IMR-90 (cell line): ENCODE measurements at regions not wholly inside any gene's neighbourhood (a gene's known extent, or its start where the extent isn't known, plus 50 kb on each side); places are given as distances from the start of the nearest gene placed in this dataset.

Source experiments
- ATAC-seq: fragments of 200-7000 bp; cut with Tn5 transposase; 2 replicates; pipeline ENCODE4 v1.9.1; 2020; ENCODE audit warnings: low read depth, mild to moderate bottlenecking, moderate library complexity
- BruUV-seq: library from RNA; stranded (reverse); fragments of 400-500 nt; replicated peaks from 2 replicates; lab custom pipeline; 2021; lab: Mats Ljungman, UMichigan
- CTCF ChIA-PET: fragments of 300-600 bp; formaldehyde crosslinking; extraction: SDS; loops from one replicate; lab custom pipeline; 2021; ENCODE audit warnings: antibody characterized with exemption; lab: Yijun Ruan, JAX
- POLR2A ChIA-PET: fragments of 300-600 bp; sonication (Branson Sonifier 250); formaldehyde crosslinking; loops from one replicate; lab custom pipeline; 2022; ENCODE audit warnings: antibody characterized with exemption; ENCODE audit not compliant: unreplicated experiment; lab: Charles Lee
- DNase-seq: peaks from one replicate; pipeline ENCODE4 v3.0.0; 2013
- H2AFZ ChIP-seq: replicated peaks from 2 replicates; pipeline ENCODE3; 2013; ENCODE audit warnings: low read length, mild to moderate bottlenecking; ENCODE audit not compliant: poor library complexity
- H2AK5ac ChIP-seq: 2 replicates; pipeline ENCODE4 v1.6.1; 2013; ENCODE audit warnings: low read depth, low read length, inconsistent platforms
- H2AK9ac ChIP-seq: replicated peaks from 2 replicates; pipeline ENCODE3; 2013; ENCODE audit warnings: mild to moderate bottlenecking, low read depth, low read length, moderate library complexity; ENCODE audit not compliant: poor library complexity
- H2BK120ac ChIP-seq: 2 replicates; pipeline ENCODE4 v1.6.1; 2013; ENCODE audit warnings: low read depth, low read length, inconsistent platforms
- H2BK15ac ChIP-seq: 3 replicates; pipeline ENCODE4 v1.6.1; 2013; ENCODE audit warnings: low read depth, low read length, inconsistent platforms
- H2BK20ac ChIP-seq: 2 replicates; pipeline ENCODE4 v1.6.1; 2013; ENCODE audit warnings: low read depth, mild to moderate bottlenecking, inconsistent platforms, low read length, moderate library complexity
- H2BK5ac ChIP-seq: 2 replicates; pipeline ENCODE4 v1.6.1; 2013; ENCODE audit warnings: mild to moderate bottlenecking, low read depth, low read length, inconsistent platforms; ENCODE audit not compliant: poor library complexity, severe bottlenecking
- H3K14ac ChIP-seq: replicated peaks from 2 replicates; pipeline ENCODE4 v1.6.1; 2013; ENCODE audit warnings: low read depth, low read length, inconsistent platforms
- H3K18ac ChIP-seq: 2 replicates; pipeline ENCODE4 v1.6.1; 2013; ENCODE audit warnings: low read depth, low read length, control low read depth
- H3K23ac ChIP-seq: 2 replicates; pipeline ENCODE4 v1.6.1; 2013; ENCODE audit warnings: low read depth, low read length, inconsistent platforms
- H3K27ac ChIP-seq: 2 replicates; pipeline ENCODE4 v1.5.1; 2013; ENCODE audit warnings: mild to moderate bottlenecking, control low read depth, low read length; ENCODE audit not compliant: insufficient read depth
- H3K27me3 ChIP-seq: 2 replicates; pipeline ENCODE4 v1.6.1; 2013; ENCODE audit warnings: low read length; ENCODE audit not compliant: control insufficient read depth, insufficient read depth
- H3K36me3 ChIP-seq: 2 replicates; pipeline ENCODE4 v1.6.1; 2013; ENCODE audit warnings: low read length, mixed read lengths; ENCODE audit not compliant: control insufficient read depth, insufficient read depth
- H3K4ac ChIP-seq: 2 replicates; pipeline ENCODE4 v1.6.1; 2013; ENCODE audit warnings: low read depth, low read length, inconsistent platforms
- H3K4me1 ChIP-seq: 2 replicates; pipeline ENCODE4 v1.6.1; 2013; ENCODE audit warnings: low read length, mixed read lengths; ENCODE audit not compliant: control insufficient read depth, insufficient read depth
- H3K4me2 ChIP-seq: 2 replicates; pipeline ENCODE4 v1.6.1; 2013; ENCODE audit warnings: low read depth, mild to moderate bottlenecking, control low read depth, low read length, moderate library complexity
- H3K4me3 ChIP-seq: 2 replicates; pipeline ENCODE4 v1.5.1; 2013; ENCODE audit warnings: low read depth, mild to moderate bottlenecking, control low read depth, low read length, moderate library complexity; ENCODE audit not compliant: insufficient read depth
- H3K56ac ChIP-seq: 2 replicates; pipeline ENCODE4 v1.6.1; 2013; ENCODE audit warnings: low read length, inconsistent platforms; ENCODE audit not compliant: insufficient read depth; ENCODE audit errors: extremely low read depth
- H3K79me1 ChIP-seq, 2 experiments: 2 replicates each; pipeline ENCODE4 v1.6.1; 2013; ENCODE audit warnings: low read length in 2 of 2, inconsistent platforms in 1 of 2, low read depth in 1 of 2
- H3K9ac ChIP-seq: 2 replicates; pipeline ENCODE4 v1.6.1; 2013; ENCODE audit warnings: low read depth, low read length, control low read depth
- H3K9me1 ChIP-seq: 2 replicates; pipeline ENCODE4 v1.6.1; 2013; ENCODE audit warnings: low read length, inconsistent platforms; ENCODE audit not compliant: insufficient read depth
- H3K9me3 ChIP-seq: 2 replicates; pipeline ENCODE4 v1.6.1; 2013; ENCODE audit warnings: low read length; ENCODE audit not compliant: control insufficient read depth, insufficient read depth
- H4K20me1 ChIP-seq: 2 replicates; pipeline ENCODE4 v1.6.1; 2013; ENCODE audit warnings: low read length, inconsistent platforms; ENCODE audit not compliant: insufficient read depth
- H4K5ac ChIP-seq: 2 replicates; pipeline ENCODE4 v1.6.1; 2013; ENCODE audit warnings: mild to moderate bottlenecking, low read depth, low read length, control low read depth
- H4K8ac ChIP-seq, 2 experiments: 2 replicates each; pipeline ENCODE4 v1.6.1; 2013; ENCODE audit warnings: low read depth in 2 of 2, low read length in 2 of 2, control low read depth in 1 of 2, inconsistent platforms in 1 of 2
- H4K91ac ChIP-seq: 2 replicates; pipeline ENCODE4 v1.6.1; 2013; ENCODE audit warnings: low read depth, low read length, inconsistent platforms; ENCODE audit not compliant: insufficient read depth
- BHLHE40 ChIP-seq: fragments of 150-350 bp; IDR thresholded peaks from 2 replicates; pipeline ENCODE4 v1.6.1; 2016; ENCODE audit warnings: mild to moderate bottlenecking, low read depth, low read length
- CHD1 ChIP-seq: IDR thresholded peaks from 2 replicates; pipeline ENCODE4 v1.6.1; 2012; ENCODE audit warnings: low read depth, low read length, improper control_type of control experiment
- ELK1 ChIP-seq: fragments of 150-350 bp; IDR thresholded peaks from 2 replicates; pipeline ENCODE4 v1.6.1; 2016; ENCODE audit warnings: low read depth, mild to moderate bottlenecking, low read length, moderate library complexity, borderline replicate concordance
- FOS ChIP-seq: fragments of 150-350 bp; IDR thresholded peaks from 2 replicates; pipeline ENCODE4 v1.6.1; 2016; ENCODE audit warnings: low read depth, low read length
- MAFK ChIP-seq: IDR thresholded peaks from 2 replicates; pipeline ENCODE4 v1.6.1; 2012; ENCODE audit warnings: low read depth, low read length, improper control_type of control experiment
- MAZ ChIP-seq: IDR thresholded peaks from 2 replicates; pipeline ENCODE4 v1.6.1; 2012; ENCODE audit warnings: low read depth, mild to moderate bottlenecking, low read length, improper control_type of control experiment, moderate library complexity, borderline replicate concordance
- MXI1 ChIP-seq: IDR thresholded peaks from 2 replicates; pipeline ENCODE4 v1.6.1; 2012; ENCODE audit warnings: low read depth, mild to moderate bottlenecking, low read length, moderate library complexity, borderline replicate concordance
- NFE2L2 ChIP-seq: fragments of 150-350 bp; IDR thresholded peaks from 2 replicates; pipeline ENCODE4 v1.6.1; 2016; ENCODE audit warnings: low read depth, mild to moderate bottlenecking, low read length
- POLR2A ChIP-seq: IDR thresholded peaks from 2 replicates; pipeline ENCODE4 v1.6.1; 2012; ENCODE audit warnings: mild to moderate bottlenecking, low read depth, low read length
- RAD21 ChIP-seq: IDR thresholded peaks from 2 replicates; pipeline ENCODE4 v1.6.1; 2012; ENCODE audit warnings: low read length, improper control_type of control experiment
- RCOR1 ChIP-seq: IDR thresholded peaks from 2 replicates; pipeline ENCODE4 v1.6.1; 2012; ENCODE audit warnings: mild to moderate bottlenecking, low read length, improper control_type of control experiment; ENCODE audit not compliant: insufficient replicate concordance
- RFX5 ChIP-seq: IDR thresholded peaks from 2 replicates; pipeline ENCODE4 v1.8.0; 2012; ENCODE audit warnings: low read depth, mild to moderate bottlenecking, low read length, moderate library complexity
- SMC3 ChIP-seq: fragments of 150-350 bp; IDR thresholded peaks from 2 replicates; pipeline ENCODE4 v1.6.1; 2016; ENCODE audit warnings: low read depth, mild to moderate bottlenecking, antibody characterized with exemption, low read length, moderate library complexity
- WGBS, 2 experiments: methylation state at CpG; one replicate each; pipeline versions ENCODE4 v1.1.5 to v1.1.7; 2013; ENCODE audit warnings: missing lambda C conversion rate in 2 of 2; ENCODE audit not compliant: insufficient read length in 1 of 2; ENCODE audit errors: extremely low coverage in 2 of 2; 5-methylcytosine and 5-hydroxymethylcytosine counted together
- dilution Hi-C: fragments of 300-500 bp; cut with HindIII; formaldehyde crosslinking; loops from one replicate; pipeline ENCODE4 v1.14.3; 2018; ENCODE audit warnings: low sequenced_read_pairs; ENCODE audit not compliant: unreplicated experiment
- in situ Hi-C: fragments of 300-500 bp; cut with MboI; formaldehyde crosslinking; loops from 3 replicates; pipeline ENCODE4 v1.14.3; 2019; ENCODE audit warnings: low sequenced_read_pairs, inconsistent platforms, mixed read lengths
- intact Hi-C: fragments of 100-400 bp; cut with micrococcal nuclease; formaldehyde crosslinking; loops from 2 replicates; pipeline ENCODE4 v1.10.0; 2022
- TF ChIP-seq, protein P1 (sequence below): conservative IDR thresholded peaks from 2 replicates; pipeline ENCODE4 v1.5.1; 2012; ENCODE audit warnings: mild to moderate bottlenecking, low read depth, low read length, improper control_type of control experiment

DNA sequence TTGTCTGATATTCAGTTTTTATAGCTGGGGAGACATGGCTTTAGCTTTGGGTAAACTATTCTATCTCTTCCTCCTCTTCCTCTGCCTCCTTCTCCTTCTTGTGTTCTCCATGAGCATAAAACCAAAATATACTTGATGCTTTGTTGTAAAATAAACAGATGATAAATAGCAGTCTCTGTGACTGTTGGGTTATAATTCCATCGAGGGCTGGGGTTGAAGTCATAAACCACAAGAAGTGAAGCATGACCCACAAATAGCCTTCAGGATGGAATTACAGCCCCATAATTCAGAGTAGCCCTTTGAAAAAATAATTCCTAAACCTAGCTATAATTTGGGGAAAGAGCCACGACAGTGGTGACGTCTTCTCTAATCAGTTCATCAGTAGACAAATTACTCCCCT is 177.7 kb downstream of the SNX19 start:
- Histone ChIP-seq H3K56ac (peak overlapping the region; percentile 87), H2BK20ac (peak overlapping the region; percentile 86), H2BK15ac (peak overlapping the region; percentile 92; the same call in 2 of the 3 replicates), H3K18ac (peak overlapping the region; percentile 70), H3K79me1 (no peaks in the 10 kb centered on the region), H3K4ac (peak overlapping the region; percentile 87; the same call in 1 of the 2 replicates), H3K36me3 (no peaks in the 10 kb centered on the region), H3K4me3 (no peak overlapping the region; the same call in 1 of the 2 replicates), H3K9me1 (peaks cover 9% of the 10 kb centered on the region), H2AK5ac (peak overlapping the region; percentile 82; the same call in 1 of the 2 replicates), H3K23ac (peak overlapping the region; percentile 52; the same call in 1 of the 2 replicates), H2AFZ (no peak overlapping the region), H2BK5ac (peak overlapping the region; percentile 78), H3K27ac (peak overlapping the region; percentile 71; the same call in 1 of the 2 replicates), H2AK9ac (no peak overlapping the region), H2BK120ac (peak overlapping the region; percentile 93), H4K20me1 (no peaks in the 10 kb centered on the region), H3K27me3 (no peaks in the 10 kb centered on the region), H3K9me3 (peaks cover 8% of the 10 kb centered on the region), H3K4me2 (peak overlapping the region; percentile 17), H3K9ac (peak overlapping the region; percentile 22), H3K4me1 (peaks cover 15% of the 10 kb centered on the region), H4K5ac (peak overlapping the region; percentile 40), H4K8ac (peak overlapping the region; percentile 56 to 86), H3K14ac (peak overlapping the region; percentile 78; the same call in 1 of the 2 replicates), H4K91ac (peak overlapping the region; percentile 85)
- POLR2A ChIA-PET: interaction anchor here (0.6 kb wide), 1 partner anchor 109 kb away, joined by 4 read pairs; no protein-coding TSS in a partner anchor
- CTCF ChIA-PET: interaction anchor here (0.8 to 0.9 kb wide), 2 partner anchors 11 to 301 kb away, joined by 3 read pairs; no protein-coding TSS in a partner anchor
- DNase-seq (peak; percentile 66), ATAC-seq (peak; percentile 43)
- dilution Hi-C loops: no loop called here
- WGBS, 2 experiments: no CpG with 5 or more reads among the region's 3 CpGs
- in situ Hi-C loops: no loop called here
- no TSS peak for BruUV-seq
- TF ChIP-seq ELK1 (no peak), SMC3 (no peak), RAD21 (no peak), MXI1 (no peak), NFE2L2 (no peak), RFX5 (no peak), BHLHE40 (no peak), MAFK (no peak), POLR2A (no peak), CHD1 (no peak), RCOR1 (no peak), MAZ (no peak), FOS (no peak)
- TF ChIP-seq, protein P1, sequence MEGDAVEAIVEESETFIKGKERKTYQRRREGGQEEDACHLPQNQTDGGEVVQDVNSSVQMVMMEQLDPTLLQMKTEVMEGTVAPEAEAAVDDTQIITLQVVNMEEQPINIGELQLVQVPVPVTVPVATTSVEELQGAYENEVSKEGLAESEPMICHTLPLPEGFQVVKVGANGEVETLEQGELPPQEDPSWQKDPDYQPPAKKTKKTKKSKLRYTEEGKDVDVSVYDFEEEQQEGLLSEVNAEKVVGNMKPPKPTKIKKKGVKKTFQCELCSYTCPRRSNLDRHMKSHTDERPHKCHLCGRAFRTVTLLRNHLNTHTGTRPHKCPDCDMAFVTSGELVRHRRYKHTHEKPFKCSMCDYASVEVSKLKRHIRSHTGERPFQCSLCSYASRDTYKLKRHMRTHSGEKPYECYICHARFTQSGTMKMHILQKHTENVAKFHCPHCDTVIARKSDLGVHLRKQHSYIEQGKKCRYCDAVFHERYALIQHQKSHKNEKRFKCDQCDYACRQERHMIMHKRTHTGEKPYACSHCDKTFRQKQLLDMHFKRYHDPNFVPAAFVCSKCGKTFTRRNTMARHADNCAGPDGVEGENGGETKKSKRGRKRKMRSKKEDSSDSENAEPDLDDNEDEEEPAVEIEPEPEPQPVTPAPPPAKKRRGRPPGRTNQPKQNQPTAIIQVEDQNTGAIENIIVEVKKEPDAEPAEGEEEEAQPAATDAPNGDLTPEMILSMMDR: no peak
- intact Hi-C loops: loop anchor here (2.0 to 5.0 kb wide), 2 partner anchors 88 to 91 kb away; no protein-coding TSS in a partner anchor
